ENCODE measurements at regions not wholly inside any gene's neighbourhood (a gene's known extent, or its start where the extent isn't known, plus 50 kb on each side); places are given as distances from the start of the nearest gene placed in this dataset.

DNA sequence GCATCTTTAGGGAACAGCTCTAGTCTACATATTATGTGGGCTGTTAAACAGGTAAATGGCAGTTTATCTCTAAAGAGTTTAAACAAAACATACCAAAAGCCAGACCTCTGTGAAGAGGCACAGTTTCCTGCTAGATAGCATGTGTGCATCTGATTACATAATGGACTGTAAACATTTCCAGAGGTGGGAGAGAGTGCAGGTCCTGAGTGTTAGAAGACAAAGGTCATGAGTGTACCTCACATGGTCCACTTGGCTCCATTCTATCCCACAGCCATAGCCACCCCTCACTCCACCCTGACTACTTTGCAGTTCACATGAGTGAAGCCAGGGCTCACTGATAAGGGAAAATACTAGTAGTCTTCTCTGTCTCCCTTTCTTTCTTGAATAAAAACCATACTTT lies 233.4 kb downstream of the MTX2 start:
- no peak for DNase-seq (ENCODE audit: low spot score)

DNA sequence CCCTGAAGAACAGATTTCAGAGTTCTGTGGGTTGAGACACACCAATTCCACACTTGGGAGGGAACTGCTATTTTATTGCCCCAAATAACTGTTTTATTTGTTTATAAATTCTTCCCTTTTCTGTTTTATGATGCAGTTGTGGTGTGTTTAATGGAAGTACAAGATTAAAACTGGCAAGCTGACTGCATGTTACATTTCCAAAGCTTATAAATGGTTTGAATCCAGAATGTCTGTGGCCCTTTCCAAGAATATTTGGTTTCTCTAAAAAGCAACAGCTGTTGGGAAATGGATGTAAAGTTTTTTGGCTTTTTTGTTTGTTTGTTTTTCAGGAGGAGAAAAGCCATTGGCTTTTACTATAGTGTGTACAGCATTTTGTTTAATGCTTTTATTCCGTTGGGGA lies 234.5 kb downstream of the MTX2 start:
- DNase-seq (ENCODE audit: low spot score) = no peak

DNA sequence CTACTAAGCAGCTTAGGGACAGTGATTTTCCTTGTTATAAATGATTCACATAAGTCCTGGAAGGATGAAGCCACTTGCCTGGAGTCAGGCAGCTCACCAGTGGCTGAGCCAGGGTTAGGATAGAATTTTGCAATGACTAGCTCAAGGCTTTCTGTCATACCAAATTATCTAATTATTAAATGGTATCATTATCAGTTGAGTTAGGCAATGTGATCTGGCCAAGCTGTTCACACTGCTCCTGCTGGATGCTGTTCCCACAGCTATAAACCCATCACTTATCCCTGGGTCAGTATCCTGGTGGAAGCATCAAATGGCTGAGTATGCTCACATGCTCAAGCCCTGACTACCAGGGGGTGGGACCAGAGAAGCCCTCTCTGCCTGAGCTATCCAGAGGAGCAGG lies 235.2 kb downstream of the MTX2 start:
- DNase-seq (ENCODE audit: low spot score) = no peak

DNA sequence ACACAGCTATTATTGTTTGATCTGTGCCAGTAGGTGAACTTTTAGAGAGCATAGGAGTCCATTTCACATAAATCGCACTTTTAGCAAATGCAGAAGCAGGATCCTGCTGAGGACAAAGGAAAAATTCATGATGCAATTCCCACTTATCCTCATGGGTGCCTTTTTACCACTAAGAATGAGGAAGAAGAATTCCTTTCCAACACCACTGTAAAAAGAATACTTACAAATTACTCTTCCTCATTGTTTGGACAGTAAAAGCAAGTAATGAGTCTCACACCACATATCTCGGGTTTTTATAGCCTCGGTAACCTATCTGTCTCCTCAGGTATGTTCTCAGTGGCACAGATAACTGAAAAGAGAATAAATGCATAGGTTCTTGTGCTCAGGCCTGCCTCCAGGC lies 238.5 kb downstream of the MTX2 start:
- DNase-seq (ENCODE audit: low spot score) = no peak

DNA sequence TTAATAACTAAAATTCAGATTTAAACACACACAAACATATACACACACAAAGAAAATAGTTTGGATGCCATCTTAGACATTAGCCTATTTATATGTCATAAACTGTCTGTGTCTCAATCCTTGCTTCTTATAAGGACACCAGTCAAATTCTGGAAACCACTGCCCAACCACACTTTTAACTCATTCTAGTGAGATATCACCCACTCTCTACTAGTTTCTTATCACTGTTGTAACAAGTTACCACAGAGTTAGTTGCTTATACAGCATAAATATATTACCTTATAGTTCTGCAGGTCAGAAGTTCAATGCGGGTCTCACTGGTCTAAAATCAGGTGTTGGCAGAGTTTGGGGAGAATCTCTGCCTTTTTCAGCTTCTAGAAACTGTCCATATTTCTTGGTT lies 239.1 kb downstream of the MTX2 start:
- DNase-seq (ENCODE audit: low spot score) = no peak

DNA sequence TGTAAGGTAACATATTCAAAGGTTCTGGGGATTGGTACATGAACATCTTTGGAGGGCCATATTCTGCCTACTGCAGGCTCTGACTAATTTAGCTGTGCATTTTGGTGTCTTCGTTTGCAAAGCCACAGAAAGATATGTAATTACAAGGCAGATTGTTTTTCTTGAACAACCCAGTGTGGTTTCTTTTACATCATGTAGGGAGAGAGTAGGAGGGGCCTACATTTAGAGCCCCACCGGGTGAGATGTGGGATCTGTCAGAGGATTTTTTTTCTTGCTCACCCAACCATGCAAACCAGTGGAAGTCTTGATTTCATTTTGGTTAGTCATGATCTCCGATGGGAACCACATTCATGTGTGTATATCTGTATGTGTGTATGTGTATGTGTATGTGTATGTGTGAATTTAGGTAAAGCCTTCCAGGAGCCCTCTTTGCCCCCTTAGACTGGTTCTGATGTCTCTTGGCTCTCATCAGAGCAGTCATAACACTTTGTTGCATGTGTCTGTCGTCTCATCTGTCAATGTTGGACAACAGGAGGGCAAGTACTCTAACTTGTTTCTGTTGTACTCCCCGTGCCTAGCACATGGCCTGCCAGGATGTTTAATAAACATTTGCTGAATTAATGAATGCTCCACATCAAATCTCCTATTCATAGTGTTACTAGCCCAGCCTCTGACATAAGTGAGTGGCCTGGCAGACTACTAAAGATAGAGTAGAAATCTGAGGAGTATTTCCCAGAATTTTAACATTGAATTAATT lies 239.9 kb downstream of the MTX2 start:
- DNase-seq (ENCODE audit: low spot score) = no peak

DNA sequence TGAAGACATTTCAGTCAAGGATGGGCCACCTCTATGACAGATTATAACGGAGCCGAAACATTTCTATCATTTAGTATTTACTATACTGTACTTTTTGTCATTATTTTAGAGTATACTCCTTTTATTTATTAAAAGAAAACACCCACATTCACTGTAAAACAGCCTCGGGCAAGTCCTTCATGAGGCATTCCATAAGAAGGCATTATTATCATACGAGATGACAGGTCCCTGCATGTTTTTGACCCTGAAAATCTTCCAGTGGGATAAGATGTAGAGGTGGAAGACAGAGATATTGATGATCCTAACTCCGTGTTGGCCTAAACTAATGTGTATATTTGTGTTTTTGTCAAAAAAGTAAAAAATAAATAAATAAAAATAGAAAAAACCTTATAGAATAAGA lies 245.0 kb downstream of the MTX2 start:
- no peak for DNase-seq (ENCODE audit: low spot score)

DNA sequence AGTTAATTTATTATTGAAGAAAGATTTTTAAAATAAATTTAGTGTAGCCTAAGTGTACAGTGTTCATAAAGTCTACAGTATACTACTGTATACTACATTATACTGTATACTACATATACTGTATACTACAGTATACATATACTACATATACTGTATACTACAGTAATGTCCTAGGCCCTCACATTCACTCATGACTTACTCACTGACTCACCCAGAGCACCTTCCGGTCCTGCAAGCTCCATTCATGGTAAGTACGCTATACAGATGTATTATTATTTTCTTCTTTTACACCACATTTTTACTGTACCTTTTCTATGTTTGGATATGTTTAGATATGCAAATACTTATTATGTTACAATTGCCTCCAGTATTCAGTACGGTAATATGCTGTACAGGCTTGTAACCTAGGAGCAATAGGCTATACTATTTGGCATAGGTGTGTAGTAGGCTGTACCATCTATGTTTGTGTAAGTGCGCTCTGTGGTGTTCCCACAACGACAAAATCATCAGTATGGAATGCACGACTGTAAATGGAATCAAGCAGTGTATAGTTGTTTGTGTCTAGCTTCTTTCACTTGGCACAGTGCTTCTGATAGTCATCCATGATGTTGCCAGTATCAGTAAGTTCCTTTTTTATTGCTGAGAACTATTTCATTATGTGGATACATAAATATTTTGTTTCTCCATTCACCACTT lies 245.7 kb downstream of the MTX2 start:
- DNase-seq (ENCODE audit: low spot score) = no peak

DNA sequence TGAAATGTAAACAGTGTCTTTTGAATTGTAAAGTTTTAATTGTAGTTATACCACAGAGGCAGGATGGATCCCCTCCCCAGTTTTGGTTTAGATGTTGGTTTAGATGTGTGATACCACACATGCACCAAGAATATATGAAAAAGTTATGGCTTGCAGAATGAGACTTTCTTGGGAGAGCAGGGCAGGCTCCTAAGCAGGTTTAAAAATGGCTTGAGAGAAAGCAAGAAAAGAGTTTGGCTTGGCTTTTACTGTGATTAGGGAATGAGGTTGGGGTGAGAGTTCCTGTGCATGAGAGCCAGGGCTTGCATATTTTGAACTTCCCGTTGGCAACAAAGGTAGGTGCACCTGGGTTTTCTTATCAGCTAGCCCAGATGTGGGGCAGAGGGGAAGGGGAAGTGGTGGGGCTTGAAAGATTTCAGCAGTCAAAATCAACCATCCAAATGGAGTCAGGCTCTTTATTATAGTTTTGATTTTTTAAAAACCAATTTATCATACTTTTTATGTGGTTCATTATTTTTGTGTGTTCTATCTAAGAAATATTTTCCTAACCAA lies 246.9 kb downstream of the MTX2 start:
- DNase-seq (ENCODE audit: low spot score) = no peak

DNA sequence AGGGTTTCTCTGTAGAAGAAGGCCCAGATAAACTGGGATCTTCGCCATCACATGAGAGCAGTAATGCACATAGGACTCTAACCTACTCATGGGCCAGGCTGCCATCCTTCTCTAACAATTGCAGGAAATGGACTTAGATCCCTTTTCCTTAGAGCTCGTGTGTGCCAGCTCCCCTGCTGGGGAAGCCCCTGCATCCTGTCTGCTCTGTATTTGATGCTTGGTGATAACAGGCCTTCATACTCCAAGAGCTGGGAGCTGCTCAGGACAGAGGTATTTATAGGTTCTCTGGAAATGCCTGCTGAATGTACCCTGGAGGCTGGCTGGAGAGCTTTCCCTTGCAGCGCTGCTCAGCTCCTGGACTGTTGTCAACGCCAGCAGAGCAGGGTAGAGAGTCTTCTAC lies 249.6 kb downstream of the MTX2 start:
- DNase-seq (ENCODE audit: low spot score) = no peak

DNA sequence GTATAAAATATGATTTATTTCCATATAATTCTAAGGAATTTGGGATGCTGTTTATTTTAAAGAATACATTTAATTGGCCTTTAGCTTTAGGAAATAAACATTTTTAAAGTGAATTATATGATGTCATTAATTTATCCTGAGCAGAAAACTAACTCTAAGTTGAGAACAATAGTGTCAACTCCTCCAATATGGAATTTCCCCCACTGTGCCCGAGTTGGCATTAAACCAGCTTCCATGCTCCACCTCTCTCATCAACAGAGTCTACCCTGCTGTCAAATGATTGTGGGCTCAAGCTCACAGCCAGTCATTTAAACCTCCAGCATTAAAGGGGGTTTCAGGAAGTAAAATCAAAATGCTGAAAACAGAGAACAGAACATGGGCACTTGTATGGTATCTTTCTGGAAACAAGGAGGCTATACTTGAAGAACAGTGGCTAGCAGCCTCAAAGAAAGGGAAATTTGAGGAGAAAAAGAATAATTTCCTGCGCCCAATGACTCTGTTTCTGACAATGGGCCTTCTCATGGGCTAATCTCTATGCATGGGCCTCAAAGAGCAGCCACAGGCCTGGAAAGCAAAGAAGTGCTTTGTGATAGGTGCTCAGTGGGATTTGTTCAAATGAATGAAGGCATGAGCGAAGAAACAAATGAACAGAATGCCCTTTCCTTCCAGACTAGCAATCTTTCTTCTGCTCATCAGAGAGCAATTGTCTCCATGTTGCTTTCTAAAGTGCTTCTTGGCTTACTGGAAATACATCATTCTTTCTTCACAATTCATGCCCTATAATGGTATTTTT lies 252.8 kb downstream of the MTX2 start:
- DNase-seq (ENCODE audit: low spot score) = no peak

DNA sequence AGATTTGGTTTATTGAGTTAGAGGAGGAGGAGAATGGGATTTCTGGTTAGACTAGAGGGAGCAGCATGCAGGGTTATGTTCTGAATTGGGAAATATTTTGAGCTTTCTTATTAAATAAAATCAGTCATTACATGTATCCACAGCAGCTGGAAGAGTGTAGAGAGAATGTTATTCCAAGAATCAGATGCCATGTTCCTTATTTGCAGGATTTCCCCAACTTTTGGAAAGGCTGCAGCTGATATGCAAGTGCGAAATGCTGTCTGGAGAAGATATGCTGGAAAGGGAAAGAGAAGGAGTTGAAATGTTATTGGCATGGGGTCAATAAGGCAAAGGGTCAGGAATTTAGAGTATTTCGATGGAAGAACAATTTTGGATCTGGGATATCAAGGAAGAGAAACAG lies 255.8 kb downstream of the MTX2 start:
- no peak for DNase-seq (ENCODE audit: low spot score)

DNA sequence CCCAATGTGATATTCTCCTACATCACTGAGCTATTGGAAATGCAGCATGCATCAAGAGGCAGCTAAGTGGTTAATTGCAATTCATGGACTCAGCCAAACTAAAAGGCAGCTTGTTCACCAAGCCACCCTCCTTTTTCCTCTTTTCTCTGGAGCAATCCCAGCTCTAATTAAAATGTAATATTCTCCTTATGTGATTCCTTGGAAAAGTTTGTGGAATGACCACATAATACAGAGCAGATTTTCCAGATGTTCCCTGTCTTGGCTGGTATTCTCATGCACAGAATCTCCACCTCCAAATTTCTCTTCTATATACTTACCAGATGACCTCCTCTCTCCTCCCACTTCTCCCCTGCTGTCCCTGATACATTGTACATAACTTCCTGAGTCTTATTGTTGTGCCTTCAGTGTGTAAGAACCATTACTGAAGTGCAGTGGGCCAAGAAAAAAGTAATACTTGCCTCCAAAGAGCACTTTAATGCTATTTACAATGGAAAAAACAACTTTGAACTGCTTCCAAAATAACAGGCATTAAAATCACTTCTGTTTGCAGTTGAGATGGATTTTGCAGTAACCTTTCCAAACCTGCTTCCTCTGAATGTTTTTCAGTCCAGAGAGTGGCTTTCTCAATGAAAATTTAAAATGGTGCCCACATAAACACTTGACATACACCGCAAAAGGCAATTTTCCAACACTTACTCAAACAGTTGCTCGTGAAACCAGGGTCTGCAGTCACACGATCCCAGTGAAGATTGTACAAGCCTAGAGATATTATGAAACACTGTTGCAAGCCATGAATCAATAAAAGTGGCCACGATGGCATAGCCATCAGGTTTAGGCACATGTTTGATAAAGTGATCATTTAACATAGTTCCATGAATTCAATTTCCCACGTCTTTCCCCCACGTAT lies 258.0 kb downstream of the MTX2 start:
- DNase-seq (ENCODE audit: low spot score) = no peak

DNA sequence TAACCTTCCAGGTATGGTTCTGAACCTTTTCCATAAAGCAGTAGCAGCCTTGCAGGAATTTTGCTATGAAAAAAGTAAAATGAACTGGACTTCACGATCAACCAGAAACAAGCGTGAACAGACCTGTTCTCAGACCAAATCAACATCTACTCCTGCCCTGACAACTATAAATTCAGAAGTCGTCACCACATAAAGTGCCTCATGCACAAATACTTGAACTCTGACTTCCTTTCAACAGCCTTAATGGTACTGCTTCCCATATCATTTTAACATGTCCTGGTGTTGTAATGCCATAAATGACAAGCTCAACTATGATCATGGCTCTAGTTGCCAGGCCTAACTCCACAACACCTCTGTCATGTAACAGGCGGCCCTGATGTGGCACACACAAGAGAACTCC lies 262.4 kb downstream of the MTX2 start:
- no peak for DNase-seq (ENCODE audit: low spot score)

DNA sequence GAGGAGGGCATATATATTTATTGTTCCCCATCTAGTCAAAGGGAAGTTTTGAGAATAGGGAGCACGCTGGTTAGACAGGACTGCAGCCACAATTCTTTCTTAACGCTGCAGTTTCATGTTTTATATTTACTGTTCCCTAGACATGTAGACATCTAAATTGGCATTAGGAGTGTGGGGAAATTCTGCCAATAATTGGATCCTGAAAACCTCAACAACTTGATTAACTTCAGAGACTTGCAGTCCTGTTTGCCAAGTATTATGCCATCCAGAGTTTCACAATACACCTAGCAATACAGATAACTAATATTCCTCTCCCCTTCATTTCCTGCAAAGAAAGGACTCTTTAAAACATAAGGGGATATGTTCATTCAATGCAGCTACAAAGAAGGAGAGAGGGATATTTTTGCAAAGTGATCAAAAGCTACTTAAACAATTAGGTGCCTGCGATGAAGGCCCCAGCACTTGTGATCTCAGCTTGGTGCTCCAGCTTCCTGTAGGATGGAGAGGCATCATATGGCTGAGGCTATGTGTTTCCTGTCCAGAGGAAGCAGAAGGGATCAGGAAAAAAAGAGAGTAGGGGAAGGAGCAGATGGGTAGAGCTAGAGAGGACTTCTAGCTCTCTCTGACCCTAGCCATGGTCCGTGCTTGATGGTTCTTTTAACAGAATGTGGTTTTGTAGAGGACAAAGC lies 264.4 kb downstream of the MTX2 start:
- DNase-seq (ENCODE audit: low spot score) = no peak

DNA sequence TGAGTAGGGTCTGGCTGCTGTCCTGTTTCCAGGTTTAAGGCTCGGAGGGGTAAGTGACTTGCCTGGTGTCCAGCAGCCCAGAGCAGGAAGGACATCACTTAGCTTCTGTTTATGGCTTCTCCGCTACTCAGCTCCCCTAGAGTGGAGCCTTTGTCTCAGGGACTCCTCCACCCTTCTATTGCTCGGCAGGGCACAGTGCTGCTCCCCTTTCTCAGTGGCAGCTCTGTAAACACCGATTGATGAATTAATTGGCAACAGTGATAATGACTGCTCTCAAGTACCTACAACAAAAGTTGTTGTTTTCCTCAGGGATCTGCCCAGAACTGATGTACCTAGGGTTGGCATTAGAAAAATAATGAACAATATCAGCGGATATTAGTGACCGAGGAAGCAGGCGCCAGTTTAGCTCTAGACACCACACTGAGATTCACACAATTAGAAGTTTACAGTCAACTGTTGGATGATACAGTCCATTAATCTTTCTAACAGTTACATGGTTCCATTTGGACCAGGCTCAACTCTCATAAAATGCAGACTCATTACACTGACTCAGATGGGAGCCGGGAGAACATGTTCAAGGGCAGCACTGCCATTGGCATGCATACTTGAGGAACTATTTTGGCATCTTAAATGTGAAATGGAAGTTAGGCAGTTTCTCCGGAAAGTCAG lies 265.7 kb downstream of the MTX2 start:
- no peak for DNase-seq (ENCODE audit: low spot score)

DNA sequence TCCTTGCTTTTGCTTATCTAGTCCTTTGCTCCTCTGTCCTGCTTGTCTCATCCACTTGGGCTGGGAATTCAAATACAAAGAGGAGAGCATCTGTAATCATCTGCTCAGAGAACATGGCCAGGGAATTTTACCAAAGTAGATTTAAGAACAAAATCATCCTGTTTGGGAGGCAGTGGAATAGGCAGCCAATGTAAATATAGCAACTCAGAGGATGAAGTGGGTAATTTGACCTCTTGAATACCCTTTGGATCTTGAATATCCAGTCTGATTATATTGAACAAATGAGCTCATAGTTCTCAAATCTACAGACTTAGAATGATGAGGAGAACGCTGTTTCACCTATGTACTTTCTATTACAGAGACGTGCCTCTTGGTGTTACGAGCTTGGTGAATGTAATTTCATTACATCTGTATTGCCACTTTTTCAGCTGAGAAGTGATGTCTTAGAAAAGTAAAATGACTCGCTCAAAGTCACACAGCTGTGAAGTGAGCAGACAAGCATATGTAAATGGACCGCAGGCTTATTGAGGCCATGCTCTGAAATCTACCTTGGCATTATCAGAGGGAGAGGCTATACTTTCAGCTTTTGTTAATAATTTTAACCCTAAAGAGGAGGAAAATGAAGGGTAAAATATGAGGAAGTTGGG lies 266.3 kb downstream of the MTX2 start:
- no peak for DNase-seq (ENCODE audit: low spot score)

DNA sequence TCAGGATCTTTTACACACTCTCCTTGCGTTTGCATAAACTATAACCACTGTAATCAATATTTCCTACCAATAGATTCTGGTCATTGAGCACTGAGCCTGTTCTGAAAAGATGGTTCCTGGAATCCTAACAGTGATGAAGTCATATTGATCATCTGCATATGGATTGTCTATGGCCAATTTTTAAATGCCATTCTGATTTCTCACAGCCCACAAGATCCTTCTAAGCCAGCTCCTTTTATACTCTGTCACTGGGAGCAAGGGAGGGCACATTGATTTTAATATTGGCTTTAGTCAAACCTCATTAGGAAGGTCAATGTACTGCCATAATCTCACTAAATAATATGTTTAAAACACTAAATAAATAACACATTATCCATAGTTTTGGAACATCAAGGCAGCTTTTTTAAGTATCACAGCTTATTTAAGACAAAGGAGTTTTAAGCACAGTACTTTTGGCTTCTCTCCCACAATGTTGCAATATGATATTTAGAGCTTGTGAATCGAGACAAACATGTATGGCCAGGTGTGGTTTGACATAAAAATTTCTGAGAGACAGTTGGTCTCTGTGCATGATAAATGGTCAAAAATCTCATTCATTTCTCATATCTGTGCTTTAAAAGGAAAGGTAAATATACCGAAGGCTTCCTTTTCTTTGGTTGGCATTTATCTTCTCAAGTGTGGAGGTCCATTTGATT lies 267.3 kb downstream of the MTX2 start:
- no peak for DNase-seq (ENCODE audit: low spot score)

DNA sequence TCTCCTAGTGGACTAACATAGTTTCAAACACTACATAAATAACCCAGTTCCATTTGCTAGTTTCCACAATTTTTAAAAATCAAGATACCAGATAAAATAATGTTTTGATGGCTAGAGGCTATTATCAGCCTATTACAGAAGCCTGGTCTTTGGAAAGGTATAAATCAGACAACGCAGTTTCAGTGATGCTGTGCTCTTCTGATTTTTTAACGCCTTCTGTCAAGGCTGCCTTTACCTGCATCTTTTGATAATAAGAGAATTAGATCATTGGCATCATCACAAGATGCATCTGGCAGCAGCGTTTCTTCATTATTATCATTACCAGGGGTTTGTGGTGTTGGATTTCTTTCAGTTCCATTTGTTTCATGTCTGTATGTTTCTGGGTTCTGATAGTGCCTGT lies 268.7 kb downstream of the MTX2 start:
- no peak for DNase-seq (ENCODE audit: low spot score)

Data from ecto neural progenitor cell (in vitro differentiated cells).